ENCODE measurements at regions not wholly inside any gene's neighbourhood (a gene's known extent, or its start where the extent isn't known, plus 50 kb on each side); places are given as distances from the start of the nearest gene placed in this dataset.
A peak's percentile ranks its signal among the peaks of the same experiment; 100 is the strongest.

GRCh38 chr13:107305178-107305577 lies 737.2 kb upstream of the ARGLU1 start:
- no peak for TF ChIP-seq CTCF (conservative IDR thresholded peaks at IDR 0.05; ENCODE audit: low read depth, low read length)
- no peak overlapping the region for H3K4me3 ChIP-seq (ENCODE audit: low read depth, low read length)
- no peak for DNase-seq (ENCODE audit: low read depth)

GRCh38 chr13:107301724-107302374 lies 733.9 kb upstream of the ARGLU1 start:
- H3K4me3 ChIP-seq (ENCODE audit: low read depth, low read length), result no peak overlapping the region
- peak; percentile 40 for TF ChIP-seq CTCF (conservative IDR thresholded peaks at IDR 0.05; ENCODE audit: low read depth, low read length)
- no peak for DNase-seq (ENCODE audit: low read depth)

- DNase-seq (ENCODE audit: low read depth), result no peak
- TF ChIP-seq CTCF (conservative IDR thresholded peaks at IDR 0.05; ENCODE audit: low read depth, low read length), result no peak
- no peak overlapping the region for H3K4me3 ChIP-seq (ENCODE audit: low read depth, low read length)
Measured at GRCh38 chr13:107299717-107300116, 731.8 kb upstream of the ARGLU1 start.

- H3K4me3 ChIP-seq (ENCODE audit: low read depth, low read length), result no peak overlapping the region
- DNase-seq (ENCODE audit: low read depth), result no peak
Measured at GRCh38 chr13:107296804-107297203, 728.9 kb upstream of the ARGLU1 start.

GRCh38 chr13:107295416-107296140 lies 727.6 kb upstream of the ARGLU1 start:
- H3K4me3 ChIP-seq (ENCODE audit: low read depth, low read length), result no peak overlapping the region

More at GRCh38 chr13:107296804-107297203, 728.9 kb upstream of the ARGLU1 start:
- TF ChIP-seq CTCF (conservative IDR thresholded peaks at IDR 0.05; ENCODE audit: low read depth, low read length), result no peak

GRCh38 chr13:107293924-107294323 lies 726.0 kb upstream of the ARGLU1 start:
- no peak for DNase-seq (ENCODE audit: low read depth)
- no peak overlapping the region for H3K4me3 ChIP-seq (ENCODE audit: low read depth, low read length)
- no peak for TF ChIP-seq CTCF (conservative IDR thresholded peaks at IDR 0.05; ENCODE audit: low read depth, low read length)

More at GRCh38 chr13:107295416-107296140, 727.6 kb upstream of the ARGLU1 start:
- no peak for DNase-seq (ENCODE audit: low read depth)
- no peak for TF ChIP-seq CTCF (conservative IDR thresholded peaks at IDR 0.05; ENCODE audit: low read depth, low read length)
